ENCODE measurements at regions not wholly inside any gene's neighbourhood (a gene's known extent, or its start where the extent isn't known, plus 50 kb on each side); places are given as distances from the start of the nearest gene placed in this dataset.
"Not testable (repeated sequence)": the region's sequence is repeated elsewhere in the genome, so short reads cannot be mapped to it uniquely, and the experiment has no call there.

GRCh38 chr18:11470941-11471340, 138.5 kb upstream of the SLC35G4 start:
- no peaks in the 10 kb centered on the region for H3K9me3 Mint-ChIP-seq
- no peaks in the 10 kb centered on the region for H3K36me3 Mint-ChIP-seq (ENCODE audit: low read depth)
- no peak for DNase-seq (ENCODE audit: low spot score)
- no peak overlapping the region for H3K4me3 Mint-ChIP-seq (ENCODE audit: low read depth)
- no peaks in the 10 kb centered on the region for H3K4me1 Mint-ChIP-seq (ENCODE audit: low read depth)
- no peaks in the 10 kb centered on the region for H3K27me3 Mint-ChIP-seq (ENCODE audit: low read depth)
- H3K27ac Mint-ChIP-seq, result no peak overlapping the region
- intact Hi-C loops (cut with micrococcal nuclease), result no loop called here

GRCh38 chr18:11468617-11469016, 140.8 kb upstream of the SLC35G4 start:
- no peaks in the 10 kb centered on the region for H3K9me3 Mint-ChIP-seq
- H3K27me3 Mint-ChIP-seq (ENCODE audit: low read depth), result no peaks in the 10 kb centered on the region
- no peaks in the 10 kb centered on the region for H3K36me3 Mint-ChIP-seq (ENCODE audit: low read depth)
- H3K4me1 Mint-ChIP-seq (ENCODE audit: low read depth), result no peaks in the 10 kb centered on the region
- no peak overlapping the region for H3K27ac Mint-ChIP-seq
- intact Hi-C loops (cut with micrococcal nuclease), result no loop called here
- DNase-seq (ENCODE audit: low spot score), result no peak
- no peak overlapping the region for H3K4me3 Mint-ChIP-seq (ENCODE audit: low read depth)

DNA sequence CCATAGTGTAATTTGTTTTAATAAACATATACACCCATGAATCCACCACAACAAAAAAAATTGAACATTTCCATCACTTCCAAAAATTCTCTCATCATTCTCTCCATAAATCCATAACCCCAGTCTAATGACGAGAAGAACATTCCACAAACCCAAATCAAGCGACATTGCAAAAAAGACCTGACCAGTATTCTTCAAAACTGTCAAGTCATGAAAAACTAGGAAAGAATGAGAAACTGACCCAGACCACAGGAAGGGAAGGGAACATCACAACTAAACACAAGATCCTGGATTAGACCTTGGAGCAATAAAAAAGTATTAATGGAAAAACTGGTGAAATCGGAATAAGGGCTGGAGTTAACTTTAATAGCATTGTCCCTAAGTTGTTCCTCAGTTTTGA, 141.3 kb upstream of the SLC35G4 start:
- intact Hi-C loops (cut with micrococcal nuclease), result no loop called here
- no peaks in the 10 kb centered on the region for H3K36me3 Mint-ChIP-seq (ENCODE audit: low read depth)
- no peaks in the 10 kb centered on the region for H3K4me1 Mint-ChIP-seq (ENCODE audit: low read depth)

GRCh38 chr18:11467611-11468010, 141.8 kb upstream of the SLC35G4 start:
- DNase-seq (ENCODE audit: low spot score), result no peak
- intact Hi-C loops (cut with micrococcal nuclease), result no loop called here
- Mint-ChIP-seq H3K9me3 (no peaks in the 10 kb centered on the region), H3K27me3 (ENCODE audit: low read depth) (no peaks in the 10 kb centered on the region), H3K4me1 (ENCODE audit: low read depth) (no peaks in the 10 kb centered on the region), H3K4me3 (ENCODE audit: low read depth) (no peak overlapping the region), H3K27ac (no peak overlapping the region), H3K36me3 (ENCODE audit: low read depth) (no peaks in the 10 kb centered on the region)

More for the DNA sequence above, 141.3 kb upstream of the SLC35G4 start:
- Mint-ChIP-seq H3K9me3 (no peaks in the 10 kb centered on the region), H3K27me3 (ENCODE audit: low read depth) (no peaks in the 10 kb centered on the region), H3K27ac (no peak overlapping the region), H3K4me3 (ENCODE audit: low read depth) (no peak overlapping the region)
- DNase-seq (ENCODE audit: low spot score), result no peak

DNA sequence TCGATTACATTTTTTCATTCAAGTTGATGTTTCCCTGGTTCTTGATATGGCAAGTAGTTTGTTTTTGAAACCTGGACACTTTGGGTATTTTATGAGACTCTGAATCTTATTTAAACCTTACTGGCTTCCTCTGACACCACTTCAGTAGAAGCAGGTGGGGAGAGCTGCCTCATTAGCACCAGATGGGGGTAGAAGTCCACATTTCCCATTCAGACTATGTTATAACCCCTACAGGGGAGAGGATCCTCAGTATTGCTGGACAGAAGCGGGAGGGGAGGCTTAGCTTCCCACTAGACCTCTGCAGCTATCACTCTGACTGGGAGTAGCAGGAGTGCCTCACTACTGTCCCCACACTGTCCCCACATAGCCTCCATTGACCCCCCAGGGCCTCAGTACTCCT, 145.3 kb upstream of the SLC35G4 start:
- Mint-ChIP-seq H3K27ac (no peak overlapping the region), H3K36me3 (ENCODE audit: low read depth) (no peaks in the 10 kb centered on the region), H3K4me1 (ENCODE audit: low read depth) (no peaks in the 10 kb centered on the region), H3K27me3 (ENCODE audit: low read depth) (no peaks in the 10 kb centered on the region), H3K9me3 (no peaks in the 10 kb centered on the region), H3K4me3 (ENCODE audit: low read depth) (no peak overlapping the region)
- intact Hi-C loops (cut with micrococcal nuclease), result no loop called here
- no peak for DNase-seq (ENCODE audit: low spot score)

- Mint-ChIP-seq H3K4me1 (ENCODE audit: low read depth) (no peaks in the 10 kb centered on the region), H3K36me3 (ENCODE audit: low read depth) (no peaks in the 10 kb centered on the region), H3K4me3 (ENCODE audit: low read depth) (no peak overlapping the region), H3K27me3 (ENCODE audit: low read depth) (no peaks in the 10 kb centered on the region), H3K9me3 (no peaks in the 10 kb centered on the region), H3K27ac (no peak overlapping the region)
- intact Hi-C loops (cut with micrococcal nuclease), result no loop called here
- no peak for DNase-seq (ENCODE audit: low spot score)
Observed at GRCh38 chr18:11458447-11458846, 150.9 kb upstream of the SLC35G4 start.

DNA sequence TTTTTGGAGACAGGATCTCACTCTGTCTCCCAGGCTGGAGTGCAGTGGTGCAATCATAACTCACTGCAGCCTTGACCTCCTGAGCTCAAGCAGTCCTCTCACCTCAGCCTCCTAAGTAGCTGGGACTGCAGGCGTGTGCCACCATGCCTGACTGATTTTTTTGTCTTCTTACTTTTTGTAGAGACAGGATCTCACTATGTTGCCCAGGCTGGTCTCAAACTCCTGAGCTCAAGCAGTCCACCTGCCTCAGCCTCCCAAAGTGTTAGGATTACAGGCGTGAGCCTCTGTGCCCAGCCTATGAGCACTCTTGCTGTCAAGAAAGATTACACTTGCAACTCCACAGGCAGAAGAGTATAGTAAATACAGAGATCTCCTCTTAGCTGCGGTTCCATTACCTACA, 151.5 kb upstream of the SLC35G4 start:
- DNase-seq (ENCODE audit: low spot score); intact Hi-C loops (cut with micrococcal nuclease); H3K27me3 Mint-ChIP-seq (ENCODE audit: low read depth); H3K36me3 Mint-ChIP-seq (ENCODE audit: low read depth); H3K4me3 Mint-ChIP-seq (ENCODE audit: low read depth); H3K27ac Mint-ChIP-seq; H3K4me1 Mint-ChIP-seq (ENCODE audit: low read depth); H3K9me3 Mint-ChIP-seq: not testable (repeated sequence)

- Mint-ChIP-seq H3K27ac (no peak overlapping the region), H3K4me3 (ENCODE audit: low read depth) (no peak overlapping the region), H3K27me3 (ENCODE audit: low read depth) (no peaks in the 10 kb centered on the region), H3K9me3 (no peaks in the 10 kb centered on the region), H3K36me3 (ENCODE audit: low read depth) (no peaks in the 10 kb centered on the region), H3K4me1 (ENCODE audit: low read depth) (no peaks in the 10 kb centered on the region)
- no peak for DNase-seq (ENCODE audit: low spot score)
- intact Hi-C loops (cut with micrococcal nuclease), result no loop called here
Observed at GRCh38 chr18:11454040-11454439, 155.4 kb upstream of the SLC35G4 start.

- H3K27me3 Mint-ChIP-seq (ENCODE audit: low read depth); H3K27ac Mint-ChIP-seq; intact Hi-C loops (cut with micrococcal nuclease); H3K9me3 Mint-ChIP-seq; DNase-seq (ENCODE audit: low spot score); H3K4me1 Mint-ChIP-seq (ENCODE audit: low read depth); H3K36me3 Mint-ChIP-seq (ENCODE audit: low read depth); H3K4me3 Mint-ChIP-seq (ENCODE audit: low read depth): not testable (repeated sequence)
Observed at GRCh38 chr18:11444169-11444568, 165.2 kb upstream of the SLC35G4 start.

DNA sequence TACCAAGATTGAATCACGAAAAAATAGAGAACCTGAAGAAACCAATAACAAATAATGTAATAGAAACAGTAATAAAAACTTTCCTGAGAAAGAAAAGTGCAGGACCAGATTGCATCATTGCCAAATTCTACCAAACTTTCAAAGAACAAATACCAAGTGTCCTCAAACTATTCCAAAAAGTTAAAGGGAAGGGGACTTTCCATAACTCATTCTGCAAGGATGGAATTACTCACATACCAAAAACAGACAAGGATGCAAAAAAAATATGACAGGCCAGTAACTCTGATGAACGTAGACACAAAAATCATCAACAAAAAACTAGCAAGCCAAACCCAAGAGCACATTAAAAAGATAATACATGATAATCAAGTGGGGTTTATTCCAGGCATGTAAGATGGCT, 172.3 kb upstream of the SLC35G4 start:
- H3K4me3 Mint-ChIP-seq (ENCODE audit: low read depth), result no peak overlapping the region
- H3K36me3 Mint-ChIP-seq (ENCODE audit: low read depth), result no peaks in the 10 kb centered on the region
- H3K27me3 Mint-ChIP-seq (ENCODE audit: low read depth), result no peaks in the 10 kb centered on the region
- DNase-seq (ENCODE audit: low spot score), result no peak
- no peaks in the 10 kb centered on the region for H3K4me1 Mint-ChIP-seq (ENCODE audit: low read depth)
- H3K27ac Mint-ChIP-seq, result no peak overlapping the region
- intact Hi-C loops (cut with micrococcal nuclease), result no loop called here
- no peaks in the 10 kb centered on the region for H3K9me3 Mint-ChIP-seq

GRCh38 chr18:11432360-11432811, 177.0 kb upstream of the SLC35G4 start:
- no peaks in the 10 kb centered on the region for H3K27me3 Mint-ChIP-seq (ENCODE audit: low read depth)
- DNase-seq (ENCODE audit: low spot score), result no peak
- no peak overlapping the region for H3K4me3 Mint-ChIP-seq (ENCODE audit: low read depth)
- H3K27ac Mint-ChIP-seq, result no peak overlapping the region
- no peaks in the 10 kb centered on the region for H3K9me3 Mint-ChIP-seq
- intact Hi-C loops (cut with micrococcal nuclease), result no loop called here
- no peaks in the 10 kb centered on the region for H3K4me1 Mint-ChIP-seq (ENCODE audit: low read depth)
- no peaks in the 10 kb centered on the region for H3K36me3 Mint-ChIP-seq (ENCODE audit: low read depth)

- intact Hi-C loops (cut with micrococcal nuclease), result no loop called here
- H3K27ac Mint-ChIP-seq, result no peak overlapping the region
Observed at GRCh38 chr18:11429876-11430275, 179.5 kb upstream of the SLC35G4 start.

DNA sequence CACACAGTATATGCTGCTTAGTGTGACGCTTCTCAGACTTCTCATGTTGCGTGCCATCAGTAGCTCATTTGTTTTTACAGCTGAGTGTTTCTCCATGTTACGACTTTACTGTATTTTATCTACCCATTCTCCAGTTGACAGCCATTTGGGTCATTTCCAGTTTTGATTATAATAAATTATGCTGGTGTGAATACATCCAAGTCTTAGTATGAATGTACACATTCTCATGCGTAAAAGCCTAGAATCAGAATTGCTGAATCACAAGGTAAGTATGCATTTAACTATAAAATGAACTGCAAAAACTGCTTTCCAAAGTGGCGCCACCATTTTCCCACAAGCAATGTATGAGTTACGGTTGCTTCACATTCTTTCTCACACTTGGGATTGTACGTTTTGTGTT, 184.2 kb upstream of the SLC35G4 start:
- H3K27me3 Mint-ChIP-seq (ENCODE audit: low read depth), result no peaks in the 10 kb centered on the region
- intact Hi-C loops (cut with micrococcal nuclease), result no loop called here
- no peak for DNase-seq (ENCODE audit: low spot score)
- no peaks in the 10 kb centered on the region for H3K9me3 Mint-ChIP-seq
- H3K27ac Mint-ChIP-seq, result no peak overlapping the region
- H3K36me3 Mint-ChIP-seq (ENCODE audit: low read depth), result no peaks in the 10 kb centered on the region
- no peak overlapping the region for H3K4me3 Mint-ChIP-seq (ENCODE audit: low read depth)
- H3K4me1 Mint-ChIP-seq (ENCODE audit: low read depth), result no peaks in the 10 kb centered on the region

More at GRCh38 chr18:11429876-11430275, 179.5 kb upstream of the SLC35G4 start:
- H3K4me3 Mint-ChIP-seq (ENCODE audit: low read depth), result no peak overlapping the region
- H3K27me3 Mint-ChIP-seq (ENCODE audit: low read depth), result no peaks in the 10 kb centered on the region
- no peaks in the 10 kb centered on the region for H3K4me1 Mint-ChIP-seq (ENCODE audit: low read depth)
- no peaks in the 10 kb centered on the region for H3K9me3 Mint-ChIP-seq
- H3K36me3 Mint-ChIP-seq (ENCODE audit: low read depth), result no peaks in the 10 kb centered on the region
- DNase-seq (ENCODE audit: low spot score), result no peak

DNA sequence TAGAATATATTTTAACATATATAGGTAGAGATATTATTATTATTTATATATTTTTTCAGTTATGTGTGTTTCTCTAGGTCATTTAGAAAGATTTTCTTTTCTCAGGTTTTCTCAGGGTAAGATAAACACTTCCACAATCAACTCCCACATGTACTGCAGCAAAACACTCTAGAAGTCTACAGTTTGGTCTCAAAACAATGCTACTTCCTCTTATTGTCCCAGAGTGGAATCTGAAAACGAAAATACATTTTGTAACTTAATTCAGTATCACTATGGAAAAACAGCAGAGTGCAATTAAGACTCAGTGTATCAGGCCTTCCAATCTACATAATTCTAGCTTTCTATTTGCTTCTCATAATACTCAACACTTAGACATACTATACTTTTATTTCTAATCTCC, 190.1 kb upstream of the SLC35G4 start:
- no peaks in the 10 kb centered on the region for H3K4me1 Mint-ChIP-seq (ENCODE audit: low read depth)
- DNase-seq (ENCODE audit: low spot score), result no peak
- H3K27me3 Mint-ChIP-seq (ENCODE audit: low read depth), result no peaks in the 10 kb centered on the region
- intact Hi-C loops (cut with micrococcal nuclease), result no loop called here
- H3K36me3 Mint-ChIP-seq (ENCODE audit: low read depth), result no peaks in the 10 kb centered on the region
- no peak overlapping the region for H3K4me3 Mint-ChIP-seq (ENCODE audit: low read depth)
- no peaks in the 10 kb centered on the region for H3K9me3 Mint-ChIP-seq
- no peak overlapping the region for H3K27ac Mint-ChIP-seq

All from activated T-helper 2 cell treated with anti-CD3 and anti-CD28 coated beads, Interferon-gamma antibody, Interleukin-2, Interleukin-4, amounts not matched to agents 10 μg/mL and 5 μg/mL and 100 μg/mL, durations not matched to agents 14 hours and 24 hours and 36 hours (primary cell).